Right kidney (tissue), 1 donor: ENCODE measurements at regions not wholly inside any gene's neighbourhood (a gene's known extent, or its start where the extent isn't known, plus 50 kb on each side); places are given as distances from the start of the nearest gene placed in this dataset.
"Not testable (repeated sequence)": the region's sequence is repeated elsewhere in the genome, so short reads cannot be mapped to it uniquely, and the experiment has no call there.

ENCODE experiments used
- DNase-seq: peaks from one replicate; pipeline ENCODE4 v3.0.0-alpha.2; 2016

GRCh38 chr2:207216457-207216856, 50.7 kb upstream of the KLF7 start:
- no peak for DNase-seq

GRCh38 chr2:207217442-207217841, 51.7 kb upstream of the KLF7 start:
- DNase-seq, result no peak

GRCh38 chr2:207219081-207219630, 53.4 kb upstream of the KLF7 start:
- no peak for DNase-seq

- no peak for DNase-seq
Observed at GRCh38 chr2:207219676-207220501, 54.1 kb upstream of the KLF7 start.

- no peak for DNase-seq
Observed at GRCh38 chr2:207221731-207222130, 56.0 kb upstream of the KLF7 start.

- DNase-seq, result no peak
Observed at GRCh38 chr2:207223051-207223450, 57.3 kb upstream of the KLF7 start.

- DNase-seq, result no peak
Observed at GRCh38 chr2:207224381-207224780, 58.6 kb upstream of the KLF7 start.

- DNase-seq, result no peak
Observed at GRCh38 chr2:207224791-207225482, 59.2 kb upstream of the KLF7 start.

- DNase-seq, result no peak
Observed at GRCh38 chr2:207225773-207226172, 60.0 kb upstream of the KLF7 start.

- no peak for DNase-seq
Observed at GRCh38 chr2:207226243-207226642, 60.5 kb upstream of the KLF7 start.

GRCh38 chr2:207226671-207227061, 60.9 kb upstream of the KLF7 start:
- DNase-seq, result no peak

GRCh38 chr2:207227062-207227748, 61.5 kb upstream of the KLF7 start:
- DNase-seq, result peak; percentile 69

GRCh38 chr2:207227749-207228145, 62.0 kb upstream of the KLF7 start:
- no peak for DNase-seq

GRCh38 chr2:207228402-207228801, 62.7 kb upstream of the KLF7 start:
- no peak for DNase-seq

GRCh38 chr2:207229161-207229560, 63.4 kb upstream of the KLF7 start:
- DNase-seq, result no peak

GRCh38 chr2:207230261-207231105, 64.7 kb upstream of the KLF7 start:
- DNase-seq, result no peak

GRCh38 chr2:207231106-207231865, 65.5 kb upstream of the KLF7 start:
- DNase-seq, result no peak

- no peak for DNase-seq
Observed at GRCh38 chr2:207231967-207232366, 66.2 kb upstream of the KLF7 start.

GRCh38 chr2:207233141-207233540, 67.4 kb upstream of the KLF7 start:
- not testable (repeated sequence) for DNase-seq

GRCh38 chr2:207233731-207234130, 68.0 kb upstream of the KLF7 start:
- no peak for DNase-seq

- no peak for DNase-seq
Observed at GRCh38 chr2:207235621-207236020, 69.9 kb upstream of the KLF7 start.
